Activated T-cell treated with anti-CD3 and anti-CD28 coated beads, Interleukin-2, amount 50 U/mL, for 72 hours (primary cell): ENCODE measurements at regions not wholly inside any gene's neighbourhood (a gene's known extent, or its start where the extent isn't known, plus 50 kb on each side); places are given as distances from the start of the nearest gene placed in this dataset.

ENCODE experiments used
- ATAC-seq, 2 donors: fragments of 150-1000 bp; cut with Tn5 transposase; replicated peaks in 1 of 2; 2 replicates each; pipeline ENCODE4 v1.10.0; 2021; ENCODE audit warnings: moderate library complexity in 2 of 2, mild to moderate bottlenecking in 1 of 2
- DNase-seq, 2 donors: peaks; one replicate each; pipeline ENCODE4 v3.0.0; 2021 to 2022; ENCODE audit warnings: mixed read lengths in 1 of 2
- H3K27ac Mint-ChIP-seq: one replicate; pipeline ENCODE4 v1.8.0; 2022; ENCODE audit warnings: mild to moderate bottlenecking, moderate library complexity, mixed read lengths
- H3K27me3 Mint-ChIP-seq: one replicate; pipeline ENCODE4 v1.8.0; 2022; ENCODE audit warnings: low read depth, mixed read lengths
- H3K36me3 Mint-ChIP-seq, 2 donors: one replicate each; pipeline ENCODE4 v1.8.0; 2022; ENCODE audit warnings: mixed read lengths in 2 of 2, mild to moderate bottlenecking in 1 of 2; ENCODE audit not compliant: insufficient read depth in 2 of 2
- H3K4me1 Mint-ChIP-seq: one replicate; pipeline ENCODE4 v1.8.0; 2022; ENCODE audit warnings: low read depth, mixed read lengths
- H3K4me3 Mint-ChIP-seq, 2 donors: one replicate each; pipeline ENCODE4 v1.8.0; 2022; ENCODE audit warnings: mild to moderate bottlenecking in 2 of 2, mixed read lengths in 2 of 2, moderate library complexity in 2 of 2
- H3K9me3 Mint-ChIP-seq, 2 donors: one replicate each; pipeline ENCODE4 v1.8.0; 2022; ENCODE audit warnings: mixed read lengths in 2 of 2

DNA sequence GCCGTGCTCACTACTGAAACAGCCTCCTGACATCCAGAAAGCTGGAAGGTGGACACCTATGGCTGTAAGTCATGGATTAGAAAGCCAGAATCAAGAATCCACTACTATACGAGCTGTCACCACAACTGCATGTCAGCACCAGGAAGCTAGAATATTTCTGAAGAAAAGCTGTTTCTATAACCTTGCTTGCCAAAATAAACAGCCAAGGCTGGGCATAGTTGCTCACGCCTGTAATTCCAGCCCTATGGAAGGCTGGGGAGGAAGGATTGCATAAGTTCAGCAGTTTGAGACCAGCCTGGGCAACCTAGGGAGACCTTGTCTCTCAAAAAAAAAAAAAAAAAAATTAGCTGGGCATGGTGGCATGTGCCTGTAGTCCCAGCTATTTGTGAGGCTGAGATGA lies 96.3 kb upstream of the GAREM1 start:
- Mint-ChIP-seq H3K36me3 (no peaks in the 10 kb centered on the region), H3K27ac (no peak overlapping the region), H3K9me3 (no peaks in the 10 kb centered on the region), H3K4me1 (no peaks in the 10 kb centered on the region), H3K27me3 (peaks cover 5% of the 10 kb centered on the region), H3K4me3 (no peak overlapping the region)
- ATAC-seq (no peak), DNase-seq (no peak)

DNA sequence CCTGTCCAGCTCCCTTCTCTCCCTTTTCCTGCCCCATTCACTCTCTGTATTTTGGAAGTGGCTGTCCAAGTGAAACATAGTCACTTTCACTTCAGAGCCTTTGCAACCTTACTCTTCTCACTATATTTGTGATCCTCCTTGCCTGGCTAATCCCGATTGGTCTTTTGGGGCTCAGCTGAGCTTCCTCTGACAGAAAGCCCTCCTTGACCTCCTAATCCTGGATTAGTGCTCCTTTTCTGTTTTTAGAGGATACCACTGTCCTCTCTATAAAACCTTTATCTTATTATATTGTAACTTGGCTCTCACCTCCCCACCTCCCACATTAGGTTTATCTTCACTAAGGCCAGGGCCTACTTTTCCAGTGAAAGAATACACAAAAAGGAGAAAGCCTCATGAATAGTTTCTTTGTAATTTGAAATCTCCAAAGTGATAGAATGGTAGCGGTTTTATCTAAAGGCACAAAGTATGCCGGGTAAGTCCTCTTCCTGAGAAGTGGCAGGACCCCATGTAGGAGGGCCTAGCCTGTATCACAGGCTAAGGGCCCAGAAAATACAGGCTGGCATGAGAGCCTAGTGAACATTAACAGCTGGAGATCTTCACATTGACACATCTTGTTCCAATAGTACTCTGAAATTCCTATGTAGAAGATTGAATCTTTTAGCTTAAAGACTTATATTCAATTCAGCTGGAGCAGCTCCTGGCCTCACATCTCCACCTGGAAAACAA lies 83.1 kb upstream of the GAREM1 start:
- ATAC-seq, result no peak
- H3K27me3 Mint-ChIP-seq, result peaks cover 12% of the 10 kb centered on the region
- DNase-seq, result no peak
- no peaks in the 10 kb centered on the region for H3K9me3 Mint-ChIP-seq
- no peak overlapping the region for H3K27ac Mint-ChIP-seq
- H3K4me1 Mint-ChIP-seq, result no peaks in the 10 kb centered on the region
- H3K36me3 Mint-ChIP-seq, result no peaks in the 10 kb centered on the region
- no peak overlapping the region for H3K4me3 Mint-ChIP-seq

DNA sequence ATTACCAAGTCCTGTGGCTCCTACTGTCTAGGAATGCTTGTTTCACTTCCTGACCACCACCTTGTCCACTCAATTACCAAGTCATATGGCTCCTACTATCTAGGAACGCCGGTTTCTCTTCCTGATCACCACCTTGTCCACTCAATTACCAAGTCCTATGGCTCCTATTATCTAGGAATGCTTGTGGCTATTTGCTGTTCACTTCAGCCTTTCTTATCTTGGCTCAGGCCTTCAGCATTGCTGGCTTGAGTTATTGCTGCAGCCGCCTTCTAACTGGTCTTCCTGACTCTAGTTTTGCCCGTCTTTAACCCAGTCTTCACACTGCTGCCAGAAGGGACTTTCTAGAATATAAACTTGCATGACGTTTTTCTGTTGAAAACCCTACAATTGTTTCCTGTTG lies 82.5 kb upstream of the GAREM1 start:
- no peaks in the 10 kb centered on the region for H3K9me3 Mint-ChIP-seq

DNA sequence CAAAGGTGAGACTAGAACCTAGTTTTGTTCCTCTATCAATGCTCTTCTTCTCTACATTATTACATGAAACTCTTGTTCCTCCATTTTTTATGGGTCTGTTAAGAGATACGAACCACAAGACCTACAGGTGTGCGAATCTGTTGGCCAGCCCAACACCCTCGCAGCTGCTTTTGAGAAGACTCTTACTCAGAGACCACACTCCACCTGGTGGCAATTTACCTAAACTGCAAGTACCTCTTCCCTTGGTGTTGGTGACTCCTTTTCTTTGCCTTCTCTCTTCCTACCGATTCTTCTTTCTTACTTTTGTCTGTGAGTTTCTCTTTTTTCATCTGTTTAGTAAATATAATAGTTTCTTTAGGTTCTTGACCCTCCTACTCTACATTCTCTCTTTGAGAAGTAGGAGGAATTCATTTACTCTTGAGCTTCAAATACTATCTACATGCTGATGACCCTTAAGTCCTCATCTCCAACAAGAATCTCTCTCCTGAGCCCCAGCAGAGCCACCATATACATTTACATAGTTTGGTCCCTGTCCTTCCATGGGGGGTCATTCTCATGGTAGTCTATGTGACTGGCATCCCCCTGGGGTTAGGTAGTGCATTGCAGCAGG lies 81.8 kb upstream of the GAREM1 start:
- Mint-ChIP-seq H3K27ac (no peak overlapping the region), H3K27me3 (peaks cover 5% of the 10 kb centered on the region), H3K4me1 (no peaks in the 10 kb centered on the region), H3K36me3 (no peaks in the 10 kb centered on the region), H3K4me3 (no peak overlapping the region), H3K9me3 (no peaks in the 10 kb centered on the region)
- DNase-seq (peak; percentile 64 to 65), ATAC-seq (peak; percentile 69 to 70)

More for the DNA sequence above, 82.5 kb upstream of the GAREM1 start:
- DNase-seq (no peak), ATAC-seq (no peak)
- Mint-ChIP-seq H3K4me1 (no peaks in the 10 kb centered on the region), H3K27ac (no peak overlapping the region), H3K4me3 (no peak overlapping the region), H3K36me3 (no peaks in the 10 kb centered on the region), H3K27me3 (peaks cover 11% of the 10 kb centered on the region)

DNA sequence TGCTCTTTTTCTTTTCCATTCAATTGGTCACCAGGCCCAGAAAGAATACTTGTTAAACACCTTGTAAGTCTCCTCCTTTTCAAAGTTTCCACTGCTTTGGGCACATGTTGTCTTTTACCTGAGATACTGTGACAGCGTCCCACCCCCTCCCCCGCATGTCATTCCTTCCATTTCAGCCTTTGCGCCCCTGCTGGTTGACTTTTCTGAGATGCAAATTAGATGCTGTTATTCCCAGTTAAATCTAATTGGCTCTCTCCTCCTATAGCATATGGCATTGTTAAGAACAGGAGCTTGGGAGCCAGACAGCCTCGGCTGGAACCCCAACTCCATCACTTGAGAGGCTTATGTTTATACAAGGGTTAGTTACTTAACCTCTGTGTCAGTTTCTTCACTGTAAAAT lies 80.3 kb upstream of the GAREM1 start:
- Mint-ChIP-seq H3K27ac (no peak overlapping the region), H3K4me3 (no peak overlapping the region), H3K36me3 (no peaks in the 10 kb centered on the region), H3K27me3 (peaks cover 5% of the 10 kb centered on the region), H3K4me1 (no peaks in the 10 kb centered on the region), H3K9me3 (no peaks in the 10 kb centered on the region)
- ATAC-seq (no peak), DNase-seq (no peak)

DNA sequence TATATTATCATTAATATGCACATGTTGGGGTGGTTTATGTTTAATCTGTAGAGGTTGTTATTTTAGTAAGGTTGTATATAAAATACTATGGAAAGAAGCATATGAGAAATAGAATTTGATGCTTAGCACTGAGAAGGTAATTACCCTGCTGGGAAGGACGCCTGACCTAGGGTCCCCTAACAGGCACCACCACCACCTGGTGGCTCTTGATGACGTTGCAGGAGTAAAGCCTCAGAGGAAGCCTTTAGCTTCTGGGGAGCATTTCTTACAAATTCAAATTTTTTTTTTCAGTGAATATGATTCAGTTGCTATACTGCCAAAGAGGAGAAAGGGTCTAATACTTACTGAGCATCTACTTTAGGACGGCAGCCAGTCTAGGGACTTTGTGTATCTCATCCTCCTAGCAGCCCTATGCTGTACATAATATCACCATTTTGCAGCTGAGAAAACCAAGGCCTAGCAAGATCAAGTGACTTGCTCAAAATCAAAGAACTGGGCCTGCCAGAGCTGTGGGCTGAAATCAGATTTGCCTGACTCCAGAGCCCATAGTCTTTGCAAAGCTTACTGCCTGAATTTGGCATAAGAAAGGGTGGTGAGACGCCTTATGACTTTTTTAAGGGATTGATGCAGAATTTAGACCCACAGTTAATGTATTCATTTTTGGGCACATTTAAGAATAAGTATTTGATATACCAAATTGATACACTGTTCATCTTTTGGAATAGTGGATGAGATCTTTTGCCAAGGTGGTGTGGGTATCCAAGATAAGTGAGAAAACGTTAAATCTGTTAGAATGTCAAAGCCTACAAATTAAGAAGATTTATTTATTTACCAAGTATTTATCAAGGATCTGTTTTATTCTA lies 78.8 kb upstream of the GAREM1 start:
- peak; percentile 53 to 57 for DNase-seq
- H3K4me1 Mint-ChIP-seq, result no peaks in the 10 kb centered on the region
- H3K4me3 Mint-ChIP-seq, result no peak overlapping the region
- H3K9me3 Mint-ChIP-seq, result no peaks in the 10 kb centered on the region
- peaks cover 16% of the 10 kb centered on the region for H3K27me3 Mint-ChIP-seq
- no peak overlapping the region for H3K27ac Mint-ChIP-seq
- no peaks in the 10 kb centered on the region for H3K36me3 Mint-ChIP-seq
- ATAC-seq, result peak; percentile 77 to 80

DNA sequence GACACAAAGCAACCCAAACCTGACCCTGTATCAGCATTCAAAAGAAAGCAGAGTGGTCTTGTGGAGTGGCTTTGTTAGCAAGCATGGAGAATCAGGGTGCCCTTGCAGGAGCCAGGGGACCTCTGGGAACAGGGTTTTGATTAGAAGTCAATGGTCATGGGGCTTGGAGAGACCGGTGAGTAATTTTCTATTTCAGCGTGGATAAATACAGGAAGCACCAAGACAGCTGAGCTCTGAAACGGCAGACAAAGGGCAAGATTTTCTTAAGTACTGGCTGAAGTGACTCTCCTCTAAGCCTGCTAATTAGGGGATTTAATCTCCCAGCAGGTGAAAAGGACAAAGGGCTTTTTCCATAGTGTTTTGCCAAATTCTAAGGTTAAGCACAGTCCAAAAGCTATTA lies 78.0 kb upstream of the GAREM1 start:
- no peak for ATAC-seq
- H3K4me3 Mint-ChIP-seq, result no peak overlapping the region
- no peaks in the 10 kb centered on the region for H3K36me3 Mint-ChIP-seq
- DNase-seq, result no peak
- no peaks in the 10 kb centered on the region for H3K4me1 Mint-ChIP-seq
- no peaks in the 10 kb centered on the region for H3K9me3 Mint-ChIP-seq
- H3K27ac Mint-ChIP-seq, result no peak overlapping the region
- peaks cover 20% of the 10 kb centered on the region for H3K27me3 Mint-ChIP-seq

DNA sequence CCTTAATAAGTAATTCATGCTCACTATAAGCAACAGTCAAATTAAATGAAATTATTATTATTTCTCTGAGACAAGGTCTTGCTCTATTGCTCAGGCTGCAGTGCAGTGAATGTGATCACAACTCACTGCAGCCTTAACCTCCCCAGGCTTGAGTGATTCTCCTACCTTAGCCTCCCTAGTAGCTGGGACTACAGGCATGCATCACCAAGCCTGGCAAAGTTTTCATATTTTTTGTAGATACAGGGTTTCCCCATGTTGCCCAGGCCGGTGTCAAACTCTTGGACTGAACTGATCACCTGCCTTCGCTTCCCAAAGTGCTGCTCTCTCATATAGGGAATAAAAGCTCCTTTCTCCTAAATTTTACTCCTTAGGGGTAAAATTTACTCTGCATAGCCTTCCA lies 74.9 kb upstream of the GAREM1 start:
- Mint-ChIP-seq H3K4me1 (no peaks in the 10 kb centered on the region), H3K9me3 (no peaks in the 10 kb centered on the region), H3K27me3 (peaks cover 29% of the 10 kb centered on the region), H3K27ac (no peak overlapping the region), H3K36me3 (no peaks in the 10 kb centered on the region), H3K4me3 (no peak overlapping the region)
- DNase-seq, result no peak
- ATAC-seq, result no peak

DNA sequence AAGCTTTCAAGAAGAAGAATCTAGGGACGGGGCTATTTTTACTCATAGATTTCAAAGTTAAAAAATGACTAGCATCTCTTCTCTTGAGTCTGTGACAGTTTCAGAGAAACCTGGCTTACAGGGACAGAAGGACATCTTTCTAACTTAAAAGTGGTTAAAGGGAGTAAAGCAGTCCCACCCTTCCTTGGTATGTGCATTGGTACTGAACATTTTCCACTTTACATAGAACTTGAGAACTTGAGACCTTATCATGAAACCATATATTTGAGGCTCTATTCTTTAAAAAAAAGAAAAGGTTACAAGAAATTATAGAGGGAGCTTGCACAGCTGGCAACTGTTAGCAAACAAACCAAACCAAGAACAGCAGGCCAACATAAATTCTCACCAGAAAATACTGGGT lies 73.4 kb upstream of the GAREM1 start:
- Mint-ChIP-seq H3K4me1 (no peaks in the 10 kb centered on the region), H3K36me3 (no peaks in the 10 kb centered on the region), H3K4me3 (no peak overlapping the region), H3K27ac (no peak overlapping the region), H3K27me3 (peaks cover 36% of the 10 kb centered on the region), H3K9me3 (no peaks in the 10 kb centered on the region)
- no peak for ATAC-seq
- DNase-seq, result no peak

DNA sequence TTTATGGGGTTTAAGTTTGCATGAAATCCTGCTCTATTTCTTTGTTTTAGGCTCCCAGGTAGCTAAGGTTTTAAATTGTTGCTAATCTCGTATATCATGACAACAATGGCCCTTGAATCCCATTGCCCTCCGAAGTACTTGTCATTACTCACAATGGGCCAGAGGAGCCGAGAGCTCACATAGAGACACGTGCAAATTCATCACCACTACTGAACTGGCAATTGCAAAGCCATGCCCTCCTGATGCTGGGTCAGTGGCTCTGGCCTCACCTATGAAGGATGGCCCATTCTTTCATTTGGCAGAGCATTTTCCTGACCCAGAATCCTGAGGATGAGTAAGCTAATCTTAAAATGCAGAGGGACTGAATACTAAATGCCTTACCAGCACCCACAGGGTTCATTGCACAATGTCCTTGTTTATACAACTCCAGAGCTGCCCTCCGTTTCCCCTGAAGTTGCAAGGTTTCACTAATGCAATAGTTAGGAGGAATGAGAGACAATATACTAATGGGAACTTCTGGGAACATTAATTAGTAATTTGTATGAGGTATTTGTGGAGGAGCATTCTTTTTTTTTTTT lies 71.6 kb upstream of the GAREM1 start:
- DNase-seq (no peak), ATAC-seq (no peak)
- no peaks in the 10 kb centered on the region for H3K9me3 Mint-ChIP-seq

DNA sequence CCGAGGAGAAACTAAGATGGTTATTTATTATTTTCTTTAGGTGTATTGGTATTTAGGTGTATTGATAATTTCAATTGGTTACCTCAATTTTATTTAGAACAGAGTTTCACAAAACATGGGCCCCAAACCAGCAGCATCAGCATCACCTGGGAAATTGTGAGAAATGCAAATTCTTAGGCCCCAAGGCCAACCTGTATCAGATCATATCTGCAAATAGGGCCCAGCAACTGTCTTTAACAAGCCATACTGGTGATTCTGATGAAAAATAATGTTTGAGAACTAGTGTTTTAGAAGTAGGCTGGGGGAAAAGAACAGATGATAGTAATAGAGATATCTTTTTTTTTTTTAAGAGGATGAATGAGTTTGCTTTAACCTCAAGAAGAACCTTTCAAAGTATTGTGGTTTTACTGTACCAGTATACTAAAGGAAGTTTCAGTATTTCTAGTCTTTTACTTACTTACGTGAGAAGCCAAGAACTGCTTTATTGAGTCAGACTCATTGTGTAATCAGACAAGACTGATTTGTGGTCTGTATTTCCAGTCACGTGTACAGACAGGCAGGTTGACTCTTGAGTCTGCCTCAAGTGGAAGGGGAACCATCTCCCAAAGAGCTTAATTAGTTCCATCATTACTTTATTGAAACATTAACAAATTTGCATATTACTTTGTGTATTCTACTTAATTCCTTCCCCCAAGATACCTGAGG lies 60.4 kb upstream of the GAREM1 start:
- Mint-ChIP-seq H3K4me3 (peak overlapping the region in 1 of 2 donors; percentile 16), H3K27me3 (peaks cover 29% of the 10 kb centered on the region), H3K36me3 (peaks cover 0 to 1% of the 10 kb centered on the region in 2 donors), H3K27ac (peak overlapping the region; percentile 42), H3K4me1 (peaks cover 24% of the 10 kb centered on the region), H3K9me3 (no peaks in the 10 kb centered on the region)
- ATAC-seq (peak; percentile 98 to 99), DNase-seq (peak; percentile 14 to 34)

More for the DNA sequence above, 71.6 kb upstream of the GAREM1 start:
- Mint-ChIP-seq H3K4me1 (no peaks in the 10 kb centered on the region), H3K27me3 (peaks cover 36% of the 10 kb centered on the region), H3K36me3 (no peaks in the 10 kb centered on the region), H3K4me3 (no peak overlapping the region), H3K27ac (no peak overlapping the region)

DNA sequence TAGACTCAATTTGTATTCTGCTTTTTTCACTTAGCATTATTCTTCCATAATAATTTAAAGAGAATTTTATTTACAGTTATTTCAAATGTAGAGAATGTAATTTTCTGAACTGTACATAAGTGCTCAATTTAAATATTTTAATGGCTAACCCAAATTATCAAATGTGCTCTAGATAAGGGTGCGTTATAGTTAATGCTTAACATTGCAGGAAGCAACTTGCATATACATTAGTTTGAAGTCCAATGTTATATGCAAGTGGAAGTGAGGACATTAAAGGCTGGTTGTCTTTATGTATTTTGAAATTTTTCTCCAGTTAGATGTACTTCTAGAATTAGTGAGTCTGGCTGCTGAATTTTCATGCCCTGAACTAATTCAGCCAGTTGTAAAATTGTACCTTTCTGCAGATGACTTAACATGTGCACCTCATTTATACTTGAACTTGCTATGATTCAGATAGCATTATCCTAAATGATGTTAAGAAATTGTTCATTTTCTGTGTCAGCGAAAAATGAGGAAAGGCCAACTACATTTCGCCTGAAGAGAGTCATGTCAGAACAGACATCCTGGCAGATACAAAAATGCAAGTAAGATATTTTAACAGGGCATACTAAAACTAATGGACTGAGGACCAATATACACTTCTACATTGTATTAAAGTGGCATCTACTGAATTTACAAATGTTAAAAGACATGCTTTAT lies 59.2 kb upstream of the GAREM1 start:
- Mint-ChIP-seq H3K27me3 (peaks cover 22% of the 10 kb centered on the region), H3K4me1 (peaks cover 24% of the 10 kb centered on the region), H3K4me3 (no peak overlapping the region), H3K27ac (peak overlapping the region; percentile 55), H3K36me3 (peaks cover 0 to 1% of the 10 kb centered on the region in 2 donors), H3K9me3 (no peaks in the 10 kb centered on the region)
- ATAC-seq, result no peak
- no peak for DNase-seq
